ENCODE measurements at regions not wholly inside any gene's neighbourhood (a gene's known extent, or its start where the extent isn't known, plus 50 kb on each side); places are given as distances from the start of the nearest gene placed in this dataset.
"Not testable (repeated sequence)": the region's sequence is repeated elsewhere in the genome, so short reads cannot be mapped to it uniquely, and the experiment has no call there.

DNA sequence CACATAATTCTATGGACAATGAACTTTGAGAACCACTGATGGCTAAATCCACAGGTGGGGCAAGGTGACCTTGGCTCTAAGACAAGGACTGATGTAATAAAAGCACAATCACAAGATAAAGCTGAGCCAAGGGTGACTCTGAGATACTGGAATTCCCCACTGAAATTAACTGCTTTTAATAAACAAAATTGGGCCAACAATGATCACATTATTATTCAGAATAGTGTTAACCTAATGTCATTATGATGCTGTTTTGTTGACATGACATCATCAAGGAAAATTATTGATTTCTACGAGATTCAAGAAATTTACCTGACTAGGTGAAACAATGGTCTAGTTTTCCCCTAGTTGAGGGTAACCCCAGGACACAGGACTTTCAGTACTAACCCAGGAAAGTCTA is 273.7 kb upstream of the NFIA start:
- no peak for DNase-seq (ENCODE audit: low spot score in 2 of 2)
- Histone ChIP-seq H3K4me1 (no peaks in the 10 kb centered on the region), H3K27ac (no peak overlapping the region), H3K27me3 (no peaks in the 10 kb centered on the region), H3K36me3 (no peaks in the 10 kb centered on the region), H3K9me3 (no peaks in the 10 kb centered on the region), H3K4me3 (no peak overlapping the region)
- TF ChIP-seq, protein P1, sequence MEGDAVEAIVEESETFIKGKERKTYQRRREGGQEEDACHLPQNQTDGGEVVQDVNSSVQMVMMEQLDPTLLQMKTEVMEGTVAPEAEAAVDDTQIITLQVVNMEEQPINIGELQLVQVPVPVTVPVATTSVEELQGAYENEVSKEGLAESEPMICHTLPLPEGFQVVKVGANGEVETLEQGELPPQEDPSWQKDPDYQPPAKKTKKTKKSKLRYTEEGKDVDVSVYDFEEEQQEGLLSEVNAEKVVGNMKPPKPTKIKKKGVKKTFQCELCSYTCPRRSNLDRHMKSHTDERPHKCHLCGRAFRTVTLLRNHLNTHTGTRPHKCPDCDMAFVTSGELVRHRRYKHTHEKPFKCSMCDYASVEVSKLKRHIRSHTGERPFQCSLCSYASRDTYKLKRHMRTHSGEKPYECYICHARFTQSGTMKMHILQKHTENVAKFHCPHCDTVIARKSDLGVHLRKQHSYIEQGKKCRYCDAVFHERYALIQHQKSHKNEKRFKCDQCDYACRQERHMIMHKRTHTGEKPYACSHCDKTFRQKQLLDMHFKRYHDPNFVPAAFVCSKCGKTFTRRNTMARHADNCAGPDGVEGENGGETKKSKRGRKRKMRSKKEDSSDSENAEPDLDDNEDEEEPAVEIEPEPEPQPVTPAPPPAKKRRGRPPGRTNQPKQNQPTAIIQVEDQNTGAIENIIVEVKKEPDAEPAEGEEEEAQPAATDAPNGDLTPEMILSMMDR (IDR thresholded peaks at IDR 0.05): no peak
- intact Hi-C loops (cut with DNase I): no loop called here

DNA sequence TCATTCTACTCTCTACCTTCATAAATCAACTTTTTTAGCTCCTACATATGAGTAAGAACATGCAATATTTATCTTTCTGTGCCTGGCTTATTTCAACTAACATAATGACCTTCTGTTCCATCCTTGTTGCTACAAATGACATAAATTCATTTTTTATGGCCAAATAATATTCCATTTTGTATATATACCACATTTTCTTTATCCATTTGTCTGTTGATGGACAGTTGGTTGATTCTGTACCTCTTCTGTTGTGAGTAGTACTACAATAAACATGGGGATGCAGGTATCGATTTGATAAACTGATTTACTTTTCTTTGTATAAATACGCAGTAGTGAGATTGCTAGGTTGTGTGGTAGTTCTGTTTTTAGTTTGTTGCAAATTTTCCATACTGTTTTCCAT is 279.5 kb upstream of the NFIA start:
- Histone ChIP-seq H3K27me3 (no peaks in the 10 kb centered on the region), H3K9me3 (no peaks in the 10 kb centered on the region), H3K4me3 (no peak overlapping the region), H3K4me1 (no peaks in the 10 kb centered on the region), H3K36me3 (no peaks in the 10 kb centered on the region), H3K27ac (no peak overlapping the region)
- intact Hi-C loops (cut with DNase I): no loop called here
- TF ChIP-seq, protein P1 (IDR thresholded peaks at IDR 0.05): no peak
- no peak for DNase-seq (ENCODE audit: low spot score in 2 of 2)

DNA sequence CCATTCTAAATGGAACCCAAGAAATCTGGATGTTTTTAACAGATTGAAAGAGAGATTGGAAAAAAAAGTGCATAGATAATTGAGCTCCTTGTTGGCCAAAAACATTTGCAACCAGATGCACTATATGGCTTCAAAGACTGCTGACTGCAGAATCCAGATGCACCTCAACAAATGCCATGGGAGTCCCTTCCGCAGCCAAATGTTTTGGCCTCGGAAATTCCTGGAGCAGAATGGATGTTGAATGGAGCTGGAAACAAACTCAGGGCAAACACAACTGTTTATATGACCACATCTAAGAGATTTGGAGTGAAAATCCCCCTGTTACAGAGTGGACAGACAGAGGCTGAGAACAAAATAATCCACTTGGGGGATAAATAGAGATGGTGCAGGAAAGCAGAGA is 285.0 kb upstream of the NFIA start:
- H3K27me3 ChIP-seq: no peaks in the 10 kb centered on the region
- TF ChIP-seq, protein P1 (IDR thresholded peaks at IDR 0.05): no peak
- no peak overlapping the region for H3K4me3 ChIP-seq
- intact Hi-C loops (cut with DNase I): no loop called here
- H3K27ac ChIP-seq: no peak overlapping the region
- no peak for DNase-seq (ENCODE audit: low spot score in 2 of 2)
- H3K9me3 ChIP-seq: no peaks in the 10 kb centered on the region
- no peaks in the 10 kb centered on the region for H3K4me1 ChIP-seq
- H3K36me3 ChIP-seq: no peaks in the 10 kb centered on the region

DNA sequence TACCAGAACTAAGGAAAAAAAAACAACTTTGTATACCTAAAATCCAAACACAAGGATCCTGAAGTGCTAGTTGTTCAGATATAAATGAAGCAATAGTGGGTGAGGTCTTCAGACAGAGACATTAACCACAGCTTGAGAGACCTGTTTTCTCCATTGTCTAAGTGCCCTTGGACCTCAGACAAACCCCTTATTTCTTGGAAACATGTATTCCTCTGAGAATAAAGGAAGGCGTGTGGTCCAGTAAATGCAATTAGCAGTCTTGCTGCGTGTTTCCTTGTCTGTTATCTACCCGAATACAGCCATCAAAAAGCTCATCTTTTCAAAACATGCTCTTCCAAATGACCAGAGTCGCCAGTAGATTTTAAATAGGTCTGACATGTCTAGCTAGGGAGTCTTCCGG is 291.1 kb upstream of the NFIA start:
- no peaks in the 10 kb centered on the region for H3K36me3 ChIP-seq
- no peak overlapping the region for H3K27ac ChIP-seq
- TF ChIP-seq, protein P1 (IDR thresholded peaks at IDR 0.05): no peak
- no peak overlapping the region for H3K4me3 ChIP-seq
- intact Hi-C loops (cut with DNase I): no loop called here
- DNase-seq (ENCODE audit: low spot score in 2 of 2): no peak
- no peaks in the 10 kb centered on the region for H3K27me3 ChIP-seq
- no peaks in the 10 kb centered on the region for H3K9me3 ChIP-seq
- H3K4me1 ChIP-seq: no peaks in the 10 kb centered on the region

DNA sequence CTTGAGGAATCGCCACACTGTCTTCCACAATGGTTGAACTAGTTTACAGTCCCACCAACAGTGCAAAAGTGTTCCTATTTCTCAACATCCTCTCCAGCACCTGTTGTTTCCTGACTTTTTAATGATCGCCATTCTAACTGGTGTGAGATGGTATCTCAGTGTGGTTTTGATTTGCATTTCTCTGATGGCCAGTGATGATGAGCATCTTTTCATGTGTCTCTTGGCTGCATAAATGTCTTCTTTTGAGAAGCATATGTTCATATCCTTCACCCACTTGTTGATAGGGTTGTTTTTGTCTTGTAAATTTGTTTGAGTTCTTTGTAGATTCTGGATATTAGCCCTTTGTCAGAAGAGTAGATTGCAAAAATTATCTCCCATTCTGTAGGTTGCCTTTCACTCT is 309.3 kb upstream of the NFIA start:
- H3K36me3 ChIP-seq: not testable (repeated sequence)

DNA sequence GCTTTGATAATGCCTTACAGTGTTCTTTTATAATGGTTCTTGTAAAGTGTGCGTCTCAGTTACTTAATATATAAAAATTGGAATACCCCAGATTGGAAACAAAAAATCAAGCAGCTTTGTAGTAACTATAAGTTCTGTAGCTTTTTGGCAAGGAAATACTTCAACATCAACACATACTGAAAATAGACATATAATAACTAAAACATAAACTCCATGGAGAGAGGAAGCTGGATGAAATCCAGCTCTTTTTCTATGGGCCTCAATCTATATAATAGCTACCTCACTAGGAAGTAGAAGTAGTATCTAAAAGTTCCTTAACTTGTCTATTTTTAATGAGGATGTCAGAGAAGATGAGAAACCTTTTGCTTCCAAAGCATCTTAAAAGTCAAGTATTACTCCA is 313.3 kb upstream of the NFIA start:
- no peaks in the 10 kb centered on the region for H3K36me3 ChIP-seq
- no peak overlapping the region for H3K27ac ChIP-seq
- H3K4me3 ChIP-seq: no peak overlapping the region
- no peaks in the 10 kb centered on the region for H3K4me1 ChIP-seq
- intact Hi-C loops (cut with DNase I): loop anchor here (10.0 kb wide), 1 partner anchor 794 kb away; no protein-coding TSS in a partner anchor
- H3K9me3 ChIP-seq: no peaks in the 10 kb centered on the region
- TF ChIP-seq, protein P1 (IDR thresholded peaks at IDR 0.05): no peak
- H3K27me3 ChIP-seq: no peaks in the 10 kb centered on the region
- DNase-seq (ENCODE audit: low spot score in 2 of 2): no peak

More for the DNA sequence above, 309.3 kb upstream of the NFIA start:
- H3K4me1 ChIP-seq; DNase-seq (ENCODE audit: low spot score in 2 of 2); H3K4me3 ChIP-seq; intact Hi-C loops (cut with DNase I); H3K27ac ChIP-seq; H3K9me3 ChIP-seq; H3K27me3 ChIP-seq: not testable (repeated sequence)
